GM12865 (cell line): ENCODE measurements at regions not wholly inside any gene's neighbourhood (a gene's known extent, or its start where the extent isn't known, plus 50 kb on each side); places are given as distances from the start of the nearest gene placed in this dataset.

ENCODE experiments used
- DNase-seq: peaks from one replicate; pipeline ENCODE4 v3.0.0; 2010; ENCODE audit warnings: low read depth
- H3K4me3 ChIP-seq: 2 replicates; pipeline ENCODE4 v1.5.1; 2011; ENCODE audit warnings: mild to moderate bottlenecking, low read depth, low read length, control low read depth
- CTCF ChIP-seq: IDR thresholded peaks from 2 replicates; pipeline ENCODE4 v1.5.1; 2011; ENCODE audit warnings: low read length, control low read depth, low read depth, inconsistent platforms; ENCODE audit not compliant: insufficient read depth; ENCODE audit errors: missing control alignments

GRCh38 chr2:128472789-128473174 lies 154.1 kb upstream of the HS6ST1 start:
- DNase-seq = peak; percentile 20
- H3K4me3 ChIP-seq = no peak overlapping the region
- TF ChIP-seq CTCF = no peak

DNA sequence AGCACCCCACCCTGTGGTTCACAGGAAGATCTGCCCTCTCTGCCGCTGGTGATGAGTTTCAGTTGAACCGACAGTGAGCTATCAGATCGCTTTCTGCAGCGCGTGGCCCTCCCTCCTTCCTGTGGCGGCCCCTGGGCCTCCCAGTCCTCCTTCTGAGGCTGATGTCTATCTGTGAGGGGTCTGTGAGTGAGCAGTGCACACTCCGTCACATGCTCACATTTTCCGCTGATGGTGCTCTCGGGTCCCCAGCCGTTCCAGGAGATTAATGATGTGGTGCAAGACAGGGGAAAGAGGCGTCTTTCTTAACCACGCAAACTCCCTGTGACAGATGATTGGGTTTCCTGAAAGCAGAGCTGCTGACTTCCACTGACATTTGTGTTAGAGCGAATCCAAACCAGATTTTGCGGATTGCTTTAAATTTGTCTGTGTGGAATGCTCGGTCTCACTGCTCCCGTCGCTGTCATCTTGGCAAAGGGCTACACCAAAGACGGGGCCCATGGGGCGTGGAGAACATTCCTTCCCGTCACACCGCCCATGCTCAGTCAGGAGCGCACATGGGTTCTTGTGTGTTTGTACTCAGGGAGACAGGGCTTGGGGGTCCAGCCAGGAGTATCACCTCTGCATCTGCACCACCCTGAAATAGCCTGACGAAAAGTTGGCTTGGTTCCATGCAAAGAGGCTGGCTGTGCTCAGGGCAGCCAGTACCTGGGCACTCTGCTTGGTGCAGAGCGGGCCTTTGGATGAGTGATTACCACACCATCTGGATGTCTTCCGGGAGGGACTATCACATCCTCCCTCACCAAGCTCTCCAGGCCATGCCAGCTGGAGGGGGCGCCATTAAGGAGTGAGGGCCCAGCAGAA lies 154.7 kb upstream of the HS6ST1 start:
- peak; percentile 38 for DNase-seq
- no peak for TF ChIP-seq CTCF
- no peak overlapping the region for H3K4me3 ChIP-seq

GRCh38 chr2:128474036-128474955 lies 155.6 kb upstream of the HS6ST1 start:
- DNase-seq = no peak
- no peak for TF ChIP-seq CTCF
- no peak overlapping the region for H3K4me3 ChIP-seq

DNA sequence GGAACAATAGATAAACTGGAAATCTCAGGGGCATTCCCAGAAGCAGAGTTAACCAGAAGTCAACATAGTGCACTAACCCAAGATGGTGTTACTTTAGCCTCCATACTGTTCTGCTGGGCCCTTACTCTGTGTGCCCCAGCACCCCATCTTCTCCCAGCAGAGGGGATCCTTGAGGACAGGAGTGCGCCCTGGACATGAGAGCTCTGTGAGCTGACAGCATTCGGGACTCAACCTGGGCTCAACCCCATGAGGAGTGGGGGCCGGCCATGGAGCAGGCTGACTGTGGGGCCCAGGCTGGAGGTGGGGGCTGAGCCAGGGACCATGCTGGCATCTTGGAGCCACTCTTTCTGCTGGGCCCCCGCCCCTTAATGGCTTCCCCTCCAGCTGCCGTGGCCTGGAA lies 156.3 kb upstream of the HS6ST1 start:
- no peak for TF ChIP-seq CTCF
- no peak overlapping the region for H3K4me3 ChIP-seq
- no peak for DNase-seq

DNA sequence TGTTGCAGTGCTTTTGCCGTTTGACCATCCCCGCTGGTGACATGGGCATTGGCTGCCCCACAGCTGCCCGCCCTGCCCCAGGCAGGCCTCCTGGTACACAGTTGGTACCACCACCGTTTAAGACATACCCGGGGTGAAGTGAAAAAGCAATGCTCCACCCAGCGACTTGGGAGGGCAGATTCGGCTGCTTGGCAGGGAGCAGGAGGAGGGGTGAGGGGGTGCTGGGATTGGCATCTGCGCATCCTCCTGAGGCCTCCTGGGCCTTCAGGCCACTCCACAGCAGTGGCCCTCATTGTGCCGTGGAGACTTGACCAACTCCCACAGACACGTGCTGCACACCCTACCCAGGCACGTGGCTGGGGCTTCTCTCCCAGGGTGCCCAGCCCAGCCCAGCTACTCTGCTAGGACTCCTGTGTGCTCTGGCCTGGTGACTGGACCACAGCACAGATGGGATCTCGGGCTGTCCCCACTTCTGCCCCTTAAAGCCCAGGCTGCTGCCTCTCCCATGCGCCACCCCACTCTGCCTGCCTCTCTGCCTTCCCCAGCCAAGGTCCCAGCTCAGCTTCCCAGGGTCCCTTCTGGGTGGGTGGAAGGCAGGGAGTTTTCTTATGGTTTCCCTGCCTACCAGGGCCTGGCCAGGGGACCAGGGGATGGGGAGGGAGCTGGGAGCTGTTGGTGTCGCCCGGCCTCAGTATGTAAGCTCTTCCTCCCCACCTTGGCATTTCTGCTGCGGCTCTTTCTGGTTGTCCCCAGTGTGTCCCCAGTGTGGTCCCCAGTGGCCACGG lies 157.0 kb upstream of the HS6ST1 start:
- DNase-seq = no peak
- TF ChIP-seq CTCF = no peak
- H3K4me3 ChIP-seq = no peak overlapping the region

DNA sequence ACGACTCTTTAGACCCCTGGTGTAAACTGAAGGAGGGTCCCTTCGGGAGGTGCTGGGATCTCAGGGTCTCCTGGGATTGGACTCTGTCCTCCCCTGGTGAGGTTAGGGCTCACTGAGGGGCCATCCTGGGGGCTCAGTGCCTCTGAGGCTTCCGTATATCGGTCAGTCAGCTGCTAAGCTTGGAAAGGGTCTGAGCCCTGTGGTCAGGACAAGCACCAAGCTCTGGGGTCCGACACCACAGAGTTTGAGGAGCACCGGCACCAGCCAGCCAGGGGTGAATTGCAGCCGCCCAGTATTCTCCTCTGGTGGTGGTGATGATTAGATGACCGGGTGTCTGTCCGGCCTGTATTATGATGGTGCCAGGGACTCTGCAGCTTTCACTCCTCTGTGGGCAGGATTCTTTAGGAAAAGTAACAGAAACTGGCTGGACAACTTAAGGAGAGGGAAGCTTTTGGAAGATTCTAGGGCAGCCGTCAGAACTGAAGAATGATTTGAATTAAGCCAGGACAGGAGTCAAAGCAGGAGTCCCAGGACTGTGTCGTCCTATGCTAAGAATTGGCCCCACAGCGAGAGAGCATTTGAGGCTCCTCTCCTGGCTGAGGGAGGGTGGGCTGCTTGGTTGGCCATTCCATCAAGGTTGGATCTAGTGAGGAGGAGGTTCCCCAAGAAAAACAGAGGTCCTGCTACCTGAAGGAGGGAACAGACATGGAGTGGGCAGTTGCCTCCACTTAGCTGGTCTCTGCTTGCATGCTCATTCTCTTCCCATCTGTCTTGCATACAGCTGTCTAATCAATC lies 158.6 kb upstream of the HS6ST1 start:
- TF ChIP-seq CTCF = no peak
- no peak overlapping the region for H3K4me3 ChIP-seq
- no peak for DNase-seq
